Fibroblast of skin of scalp (primary cell): ENCODE measurements at regions not wholly inside any gene's neighbourhood (a gene's known extent, or its start where the extent isn't known, plus 50 kb on each side); places are given as distances from the start of the nearest gene placed in this dataset.
"Not testable (repeated sequence)": the region's sequence is repeated elsewhere in the genome, so short reads cannot be mapped to it uniquely, and the experiment has no call there.

ENCODE experiments used
- DNase-seq: peaks from one replicate; pipeline ENCODE4 v3.0.0-alpha.2; 2013

DNA sequence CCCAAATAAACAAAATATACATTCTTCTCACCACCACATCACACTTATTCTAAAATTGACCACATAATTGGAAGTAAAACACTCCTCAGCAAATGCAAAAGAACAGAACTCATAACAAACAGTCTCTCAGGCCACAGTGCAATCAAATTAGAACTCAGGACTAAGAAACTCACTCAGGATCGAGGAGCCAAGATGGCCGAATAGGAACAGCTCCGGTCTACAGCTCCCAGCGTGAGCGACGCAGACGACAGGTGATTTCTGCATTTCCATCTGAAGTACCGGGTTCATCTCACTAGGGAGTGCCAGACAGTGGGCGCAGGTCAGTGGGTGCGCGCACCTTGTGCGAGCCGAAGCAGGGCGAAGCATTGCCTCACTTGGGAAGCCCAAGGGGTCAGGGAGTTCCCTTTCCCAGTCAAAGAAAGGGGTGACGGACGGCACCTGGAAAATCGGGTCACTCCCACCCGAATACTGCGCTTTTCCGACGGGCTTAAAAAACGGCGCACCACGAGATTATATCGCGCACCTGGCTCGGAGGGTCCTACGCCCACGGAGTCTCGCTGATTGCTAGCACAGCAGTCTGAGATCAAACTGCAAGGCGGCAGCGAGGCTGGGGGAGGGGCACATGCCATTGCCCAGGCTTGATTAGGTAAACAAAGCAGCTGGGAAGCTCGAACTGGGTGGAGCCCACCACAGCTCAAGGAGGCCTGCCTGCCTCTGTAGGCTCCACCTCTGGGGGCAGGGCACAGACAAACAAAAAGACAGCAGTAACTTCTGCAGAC is 183.2 kb downstream of the ETV1 start:
- not testable (repeated sequence) for DNase-seq

DNA sequence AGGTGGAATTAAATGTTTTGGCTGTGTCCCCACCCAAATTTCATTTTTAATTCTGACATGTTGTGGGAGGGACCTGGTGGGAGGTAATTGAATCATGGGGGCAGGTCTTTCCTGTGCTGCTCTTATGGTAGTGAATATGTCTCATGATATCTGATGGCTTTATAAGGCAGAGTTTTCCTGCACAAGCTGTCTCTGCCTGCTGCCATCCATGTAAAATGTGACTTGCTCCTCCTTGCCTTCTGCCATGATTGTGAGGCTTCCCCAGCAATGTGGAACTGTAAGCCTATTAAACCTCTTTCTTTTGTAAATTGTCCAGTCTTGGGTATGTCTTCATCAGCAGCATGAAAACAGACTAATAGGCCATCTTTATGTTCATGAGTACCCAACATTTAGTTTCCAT is 172.2 kb downstream of the ETV1 start:
- not testable (repeated sequence) for DNase-seq

DNA sequence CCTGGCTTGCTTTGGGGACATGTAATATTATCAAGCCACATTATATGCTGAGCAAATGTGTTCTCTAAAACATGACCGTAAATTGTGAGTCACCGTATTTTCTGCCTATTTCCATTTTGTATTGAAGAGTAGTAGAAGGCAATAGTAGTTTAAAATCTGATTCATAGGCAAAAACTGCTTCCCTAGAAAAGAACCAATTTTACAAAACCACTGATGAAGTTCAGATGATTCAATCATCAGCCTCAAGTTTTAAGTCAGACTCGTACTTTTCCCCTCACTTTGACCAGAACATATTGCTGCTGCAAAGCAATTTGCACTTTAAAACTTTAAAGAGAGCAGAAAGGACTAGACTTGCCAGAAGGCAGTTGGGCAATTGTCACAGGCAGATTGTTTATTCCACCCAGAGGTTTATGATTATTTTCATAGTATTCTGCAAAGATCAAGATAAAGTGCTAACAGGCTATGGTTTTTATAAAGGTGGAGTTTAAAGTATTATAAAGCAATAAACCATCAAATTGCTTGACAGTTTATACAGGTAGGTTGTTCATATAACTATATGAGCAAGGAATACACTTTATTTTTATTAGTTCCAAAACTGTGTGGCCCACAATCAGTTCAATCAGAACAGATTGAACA is 168.2 kb downstream of the ETV1 start:
- no peak for DNase-seq

DNA sequence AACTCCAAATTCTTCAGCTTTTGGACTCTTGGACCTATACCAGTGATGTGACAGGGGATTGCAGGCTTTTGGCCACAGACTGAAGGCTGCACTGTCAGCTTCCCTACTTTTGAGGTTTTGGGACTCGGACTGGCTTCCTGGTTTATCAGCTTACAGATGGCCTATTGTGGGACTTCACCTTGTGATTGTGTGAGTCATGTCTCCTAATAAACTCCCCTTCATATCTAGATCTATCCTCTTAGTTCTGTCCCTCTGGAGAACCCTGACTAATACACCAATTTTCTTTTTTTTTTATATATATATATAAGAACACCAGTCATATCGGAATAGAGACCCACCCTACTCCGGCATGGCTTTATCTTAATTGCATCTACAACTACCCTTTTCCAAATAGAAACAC is 166.8 kb downstream of the ETV1 start:
- no peak for DNase-seq

DNA sequence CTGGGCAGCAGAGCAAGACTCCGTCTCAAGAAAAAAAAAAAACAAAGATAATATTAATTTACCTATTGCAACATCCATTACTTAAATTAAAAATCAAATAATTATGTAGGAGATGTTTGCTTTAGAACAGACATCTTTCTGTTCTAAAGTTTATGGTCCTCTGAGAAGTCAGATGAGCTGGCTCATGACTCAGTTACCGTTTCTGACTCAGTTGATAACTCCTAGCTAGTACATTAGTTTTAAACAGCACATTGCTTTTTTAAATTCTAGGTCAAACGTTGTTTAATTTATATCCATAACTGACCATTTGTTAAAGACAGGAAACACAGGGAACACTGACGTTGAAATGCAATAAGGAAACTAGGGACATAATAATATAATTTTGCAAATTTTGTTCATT is 162.7 kb downstream of the ETV1 start:
- no peak for DNase-seq

DNA sequence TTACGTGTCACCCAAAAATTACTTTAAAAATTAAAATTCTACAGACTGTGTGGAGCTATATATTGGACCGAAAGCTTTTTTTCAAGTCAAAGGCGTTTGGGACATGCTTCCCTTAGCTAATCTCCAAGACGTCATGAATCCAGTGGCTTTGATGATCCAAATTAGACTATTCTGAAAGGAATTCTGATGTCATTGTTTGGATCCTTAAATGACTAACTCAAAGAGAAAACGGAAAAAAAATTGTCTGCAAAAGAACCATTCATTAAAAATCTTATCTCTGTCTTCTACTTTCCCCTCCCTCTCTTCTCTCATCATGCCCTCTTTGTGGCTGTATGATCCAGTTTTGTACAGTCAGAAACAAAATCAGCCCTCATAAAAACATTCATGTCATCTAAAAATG is 161.8 kb downstream of the ETV1 start:
- no peak for DNase-seq

DNA sequence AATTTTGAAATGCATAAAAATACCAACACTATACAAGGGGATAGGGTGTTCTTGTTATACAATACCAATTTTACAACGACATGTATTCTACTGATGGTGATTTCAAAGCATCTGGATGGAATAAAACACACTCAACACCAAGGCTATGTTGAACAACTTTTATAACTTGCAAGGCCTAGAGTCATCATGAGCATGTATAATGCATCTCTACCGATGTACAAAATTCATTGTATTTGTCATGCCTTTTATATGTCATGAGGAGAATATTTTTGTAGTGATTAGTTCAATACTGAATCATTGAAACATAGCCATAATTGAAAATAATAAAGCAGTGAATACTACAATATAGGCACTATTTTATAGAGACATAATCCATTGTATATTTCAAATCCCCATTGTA is 160.2 kb downstream of the ETV1 start:
- no peak for DNase-seq

DNA sequence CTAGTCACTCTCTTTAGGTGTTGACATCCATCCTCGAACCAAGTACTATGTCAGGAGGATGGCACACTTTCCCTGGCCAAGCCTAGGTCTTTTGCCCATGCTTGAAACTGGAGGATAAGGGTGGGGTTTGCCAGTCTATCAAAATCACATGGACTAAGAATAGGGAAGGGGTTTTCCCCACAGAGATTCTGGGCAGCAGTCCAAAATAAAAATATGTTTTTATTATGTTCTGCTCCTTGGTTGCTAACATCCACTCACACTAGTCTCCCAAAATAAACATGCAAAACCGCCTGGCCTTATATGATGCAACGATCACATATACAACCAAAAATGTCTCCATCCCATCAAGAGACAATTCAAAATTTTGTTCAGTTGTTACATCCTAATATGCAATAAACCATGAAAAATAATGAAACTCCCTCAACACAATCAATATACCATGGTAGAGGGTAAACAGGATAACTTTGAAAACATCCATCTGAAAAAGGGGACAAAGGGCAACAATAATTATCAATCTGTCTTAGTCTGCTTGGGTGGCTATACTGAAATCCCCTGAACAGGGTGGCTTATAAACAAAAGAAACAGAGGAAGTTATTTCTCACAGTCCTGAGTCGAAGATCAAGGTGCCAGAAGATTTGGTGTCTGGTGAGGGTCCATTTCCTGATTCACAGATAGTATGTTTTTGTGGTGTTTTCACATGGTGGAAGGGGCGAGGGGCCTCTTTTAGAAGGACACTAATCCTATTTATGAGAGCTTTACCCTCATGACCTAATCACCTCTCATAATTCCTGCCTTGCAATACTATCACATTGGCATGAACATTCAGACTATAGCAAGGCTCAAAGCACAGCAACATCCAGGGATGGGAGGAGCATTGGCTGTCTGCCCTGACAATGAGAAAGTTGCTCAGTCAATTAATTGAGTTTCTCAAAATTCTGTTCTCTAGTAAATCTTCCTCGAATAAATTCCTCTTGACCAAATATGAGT is 159.3 kb downstream of the ETV1 start:
- peak; percentile 85 for DNase-seq

DNA sequence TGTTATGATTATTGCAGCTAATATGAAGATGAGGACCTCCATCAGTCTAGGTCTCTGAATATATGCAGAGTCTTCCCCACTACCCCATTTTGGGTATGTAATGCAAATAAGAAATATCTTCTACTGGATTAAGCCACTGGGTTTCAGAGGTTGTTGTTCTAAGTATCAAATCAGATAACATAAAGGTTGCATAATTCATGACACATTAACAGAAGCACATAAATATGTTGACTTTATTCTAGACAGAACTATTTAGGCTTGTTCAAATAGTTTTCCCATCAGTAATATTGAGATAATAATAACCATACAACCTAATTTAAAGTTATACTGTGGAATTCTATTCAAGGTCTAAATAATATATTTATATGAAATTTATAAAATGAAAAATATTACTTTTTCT is 157.1 kb downstream of the ETV1 start:
- no peak for DNase-seq

DNA sequence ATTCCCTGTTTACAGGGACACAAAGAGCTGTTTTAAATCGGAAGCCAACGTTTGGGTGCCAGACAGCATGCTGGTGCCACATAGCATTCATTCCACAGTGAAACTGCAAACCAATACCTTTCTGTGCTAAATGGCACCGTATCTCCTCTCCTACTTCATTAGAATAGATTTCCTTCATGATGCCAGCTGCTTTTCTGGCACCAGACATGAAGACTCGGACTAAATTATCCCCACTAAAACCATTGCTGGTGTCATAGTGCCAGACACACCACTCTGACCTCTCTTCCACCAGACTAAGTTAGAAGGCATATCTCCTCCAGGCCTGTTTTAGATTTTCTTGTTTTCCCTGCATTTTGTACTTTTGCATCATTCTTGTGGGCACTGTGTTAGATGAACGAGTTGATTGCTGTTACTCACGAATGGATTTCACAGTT is 155.1 kb downstream of the ETV1 start:
- no peak for DNase-seq

DNA sequence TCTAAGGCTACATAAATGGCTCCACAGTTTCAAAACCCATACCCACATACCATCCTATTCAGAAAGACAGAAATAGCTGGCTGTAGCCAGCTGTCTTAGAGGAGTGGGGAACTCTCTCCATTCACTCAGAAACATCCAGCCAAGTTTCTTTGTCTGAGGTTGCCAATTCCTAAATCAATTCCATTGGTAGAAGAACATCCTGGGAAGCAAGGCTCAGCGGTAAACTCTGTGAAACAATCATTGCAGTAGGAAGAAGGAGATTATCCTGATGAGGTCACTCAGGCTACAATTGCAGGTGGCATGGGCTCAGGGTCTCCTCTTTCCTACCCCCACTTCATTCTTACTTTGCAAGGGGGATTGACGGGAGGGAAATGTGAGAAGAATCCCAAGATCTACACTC is 154.0 kb downstream of the ETV1 start:
- DNase-seq = no peak

DNA sequence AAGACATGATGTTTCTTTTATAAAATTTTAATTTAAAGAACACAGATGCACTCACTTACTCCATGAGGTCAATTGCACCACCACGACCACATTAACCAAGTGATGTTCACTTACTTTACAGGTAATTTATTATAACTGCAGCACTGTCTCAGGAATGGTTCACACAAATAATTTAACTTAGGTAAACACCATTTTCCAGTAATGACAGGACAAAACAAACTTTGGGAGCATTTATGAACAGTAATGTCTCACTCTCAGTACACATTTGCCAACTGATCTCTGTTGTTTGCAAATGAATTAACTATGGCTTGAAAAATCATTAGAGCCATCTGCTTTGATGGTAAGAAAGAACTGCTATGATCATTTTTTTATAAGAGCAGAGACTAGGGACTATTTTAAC is 150.4 kb downstream of the ETV1 start:
- DNase-seq = no peak
